ENCODE measurements at regions not wholly inside any gene's neighbourhood (a gene's known extent, or its start where the extent isn't known, plus 50 kb on each side); places are given as distances from the start of the nearest gene placed in this dataset.

DNA sequence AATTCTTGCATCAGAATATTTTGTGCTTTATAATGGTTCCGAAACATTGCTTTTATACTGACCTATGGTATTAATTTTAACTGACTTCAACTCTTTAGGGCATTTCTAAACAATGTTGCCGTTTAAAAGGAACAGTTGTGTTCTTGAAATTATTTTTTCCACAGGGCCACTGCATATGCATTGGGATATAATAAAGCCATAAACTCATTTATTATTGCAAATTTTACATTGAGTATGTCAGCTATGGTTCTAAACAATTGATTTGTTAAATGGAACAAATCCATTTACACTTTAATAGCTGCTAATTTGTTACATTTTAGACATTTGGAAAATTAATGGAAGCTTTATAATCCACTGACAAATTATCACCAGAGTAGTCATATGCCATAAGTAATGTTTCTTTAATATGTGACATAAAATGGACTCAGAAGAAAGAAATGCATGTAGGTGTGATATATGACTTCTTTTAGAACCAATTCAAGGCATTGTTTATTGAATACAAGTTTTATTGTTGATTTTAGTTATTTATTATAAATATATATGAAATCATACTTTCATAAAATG is 553.3 kb downstream of the TLL1 start:
- no peak for TF ChIP-seq POLR2A (IDR thresholded peaks at IDR 0.05)
- TF ChIP-seq, protein P1, sequence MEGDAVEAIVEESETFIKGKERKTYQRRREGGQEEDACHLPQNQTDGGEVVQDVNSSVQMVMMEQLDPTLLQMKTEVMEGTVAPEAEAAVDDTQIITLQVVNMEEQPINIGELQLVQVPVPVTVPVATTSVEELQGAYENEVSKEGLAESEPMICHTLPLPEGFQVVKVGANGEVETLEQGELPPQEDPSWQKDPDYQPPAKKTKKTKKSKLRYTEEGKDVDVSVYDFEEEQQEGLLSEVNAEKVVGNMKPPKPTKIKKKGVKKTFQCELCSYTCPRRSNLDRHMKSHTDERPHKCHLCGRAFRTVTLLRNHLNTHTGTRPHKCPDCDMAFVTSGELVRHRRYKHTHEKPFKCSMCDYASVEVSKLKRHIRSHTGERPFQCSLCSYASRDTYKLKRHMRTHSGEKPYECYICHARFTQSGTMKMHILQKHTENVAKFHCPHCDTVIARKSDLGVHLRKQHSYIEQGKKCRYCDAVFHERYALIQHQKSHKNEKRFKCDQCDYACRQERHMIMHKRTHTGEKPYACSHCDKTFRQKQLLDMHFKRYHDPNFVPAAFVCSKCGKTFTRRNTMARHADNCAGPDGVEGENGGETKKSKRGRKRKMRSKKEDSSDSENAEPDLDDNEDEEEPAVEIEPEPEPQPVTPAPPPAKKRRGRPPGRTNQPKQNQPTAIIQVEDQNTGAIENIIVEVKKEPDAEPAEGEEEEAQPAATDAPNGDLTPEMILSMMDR (IDR thresholded peaks at IDR 0.05), result no peak

Measured in testis (tissue), 2 donors.